H1 (cell line): ENCODE measurements at regions not wholly inside any gene's neighbourhood (a gene's known extent, or its start where the extent isn't known, plus 50 kb on each side); places are given as distances from the start of the nearest gene placed in this dataset.
A peak's percentile ranks its signal among the peaks of the same experiment; 100 is the strongest.

Experiments used
- CTCF ChIA-PET: fragments of 300-600 bp; sonication (Branson Sonifier 250); formaldehyde crosslinking; loops from one replicate; lab custom pipeline; 2021; ENCODE audit not compliant: partially characterized antibody; lab: Charles Lee
- POLR2A ChIA-PET: fragments of 300-600 bp; sonication (Branson Sonifier 250); formaldehyde crosslinking; loops from one replicate; lab custom pipeline; 2021; ENCODE audit warnings: inconsistent platforms; ENCODE audit not compliant: partially characterized antibody; lab: Charles Lee
- DNase-seq, 2 experiments: peaks; one replicate each; pipeline versions ENCODE4 v3.0.0 to v3.0.0-alpha.2; 2010 to 2022; ENCODE audit warnings: low spot score in 2 of 2, low read depth in 1 of 2, mixed read lengths in 1 of 2
- FAIRE-seq: peaks from 2 replicates; lab custom pipeline; 2011; peaks lifted over from hg19 to GRCh38; lab: Jason Lieb, UNC
- H2AFZ ChIP-seq: 2 replicates; pipeline ENCODE4 v1.8.1; 2012; ENCODE audit warnings: low read length, inconsistent platforms
- H2AK5ac ChIP-seq: 2 replicates; pipeline ENCODE4 v1.6.1; 2013; ENCODE audit warnings: low read depth, low read length
- H2BK120ac ChIP-seq: replicated peaks from 2 replicates; pipeline ENCODE3; 2013; ENCODE audit warnings: low read depth, low read length, inconsistent platforms
- H2BK12ac ChIP-seq: 2 replicates; pipeline ENCODE4 v1.6.1; 2013; ENCODE audit warnings: low read depth, low read length
- H2BK15ac ChIP-seq: 2 replicates; pipeline ENCODE4 v1.6.1; 2013; ENCODE audit warnings: low read length
- H2BK20ac ChIP-seq: 2 replicates; pipeline ENCODE4 v1.6.1; 2013; ENCODE audit warnings: low read length
- H2BK5ac ChIP-seq: 2 replicates; pipeline ENCODE4 v1.6.1; 2013; ENCODE audit warnings: low read depth, low read length
- H3K14ac ChIP-seq: 2 replicates; pipeline ENCODE4 v1.6.1; 2013; ENCODE audit warnings: inconsistent platforms; ENCODE audit not compliant: insufficient read length
- H3K18ac ChIP-seq: 2 replicates; pipeline ENCODE4 v1.6.1; 2013; ENCODE audit warnings: low read length; ENCODE audit errors: extremely low read depth
- H3K23ac ChIP-seq: 2 replicates; pipeline ENCODE4 v1.6.1; 2013; ENCODE audit warnings: inconsistent platforms; ENCODE audit not compliant: insufficient read length
- H3K23me2 ChIP-seq: 2 replicates; pipeline ENCODE4 v1.6.1; 2013; ENCODE audit warnings: low read depth, low read length
- H3K27ac ChIP-seq: 2 replicates; pipeline ENCODE4 v1.6.1; 2011; ENCODE audit warnings: low read depth, low read length, inconsistent platforms
- H3K27me3 ChIP-seq, 4 experiments: replicated peaks in 1 of 4; 1 replicate in 1 of 4; 2 replicates in 3 of 4; pipeline versions ENCODE4 v1.6.1 to v1.8.1; 2011 to 2013; ENCODE audit warnings: low read length in 3 of 4, mild to moderate bottlenecking in 3 of 4, inconsistent platforms in 2 of 4, mixed read lengths in 2 of 4, moderate library complexity in 1 of 4; ENCODE audit not compliant: control insufficient read depth in 3 of 4, insufficient read depth in 3 of 4; ENCODE audit errors: extremely low read depth in 1 of 4
- H3K36me3 ChIP-seq, 4 experiments: 2 replicates each; pipeline versions ENCODE4 v1.6.1 to v1.8.1; 2011 to 2013; ENCODE audit warnings: mild to moderate bottlenecking in 4 of 4, low read length in 3 of 4, moderate library complexity in 2 of 4, control low read depth in 1 of 4, inconsistent platforms in 1 of 4; ENCODE audit not compliant: insufficient read depth in 4 of 4, control insufficient read depth in 2 of 4
- H3K4ac ChIP-seq: replicated peaks from 2 replicates; pipeline ENCODE3; 2013; ENCODE audit warnings: low read length, low read depth, mixed read lengths, inconsistent platforms; ENCODE audit not compliant: insufficient read length
- H3K4me1 ChIP-seq, 4 experiments: replicated peaks in 1 of 4; 1 replicate in 1 of 4; 2 replicates in 3 of 4; pipeline versions ENCODE4 v1.6.1 to v1.8.1; 2011 to 2013; ENCODE audit warnings: low read length in 3 of 4, inconsistent platforms in 2 of 4, mixed read lengths in 1 of 4; ENCODE audit not compliant: insufficient read depth in 4 of 4, control insufficient read depth in 3 of 4
- H3K4me2 ChIP-seq, 2 experiments: 2 replicates each; pipeline versions ENCODE4 v1.6.1 to v1.8.1; 2011 to 2013; ENCODE audit warnings: low read depth in 2 of 2, low read length in 2 of 2, control low read depth in 1 of 2, inconsistent platforms in 1 of 2, mild to moderate bottlenecking in 1 of 2; ENCODE audit not compliant: insufficient read depth in 1 of 2
- H3K4me3 ChIP-seq, 4 experiments: fragments of 200-600, 300-600 bp in 1 of 4; sonication (generic), shearing (Covaris generic), sonication (Bioruptor Twin) in 1 of 4; 2 replicates each; pipeline versions ENCODE4 v1.5.1 to v1.8.1; 2011 to 2016; ENCODE audit warnings: low read length in 4 of 4, low read depth in 3 of 4, control low read depth in 2 of 4, inconsistent platforms in 2 of 4, mild to moderate bottlenecking in 2 of 4, mixed read lengths in 1 of 4, moderate library complexity in 1 of 4; ENCODE audit not compliant: insufficient read depth in 2 of 4; ENCODE audit errors: extremely low read depth in 1 of 4
- H3K56ac ChIP-seq: replicated peaks from 2 replicates; pipeline ENCODE3; 2013; ENCODE audit warnings: low read depth, mild to moderate bottlenecking, mixed read lengths, low read length, inconsistent platforms; ENCODE audit not compliant: insufficient read length
- H3K79me1 ChIP-seq: 2 replicates; pipeline ENCODE4 v1.6.1; 2013; ENCODE audit warnings: low read depth, low read length, control low read depth
- H3K79me2 ChIP-seq, 2 experiments: 2 replicates each; pipeline versions ENCODE4 v1.6.1 to v1.8.1; 2012 to 2013; ENCODE audit warnings: low read length in 2 of 2, mild to moderate bottlenecking in 2 of 2, inconsistent platforms in 1 of 2; ENCODE audit not compliant: insufficient read depth in 2 of 2, control insufficient read depth in 1 of 2
- H3K9ac ChIP-seq, 4 experiments: replicated peaks in 1 of 4; 1 replicate in 1 of 4; 2 replicates in 3 of 4; pipeline versions ENCODE4 v1.6.1 to v1.8.1; 2011 to 2013; ENCODE audit warnings: low read depth in 3 of 4, low read length in 3 of 4, control low read depth in 2 of 4, mild to moderate bottlenecking in 2 of 4, moderate library complexity in 2 of 4, inconsistent platforms in 1 of 4; ENCODE audit errors: extremely low read depth in 1 of 4
- H3K9me3 ChIP-seq, 2 experiments: 2 replicates each; pipeline versions ENCODE4 v1.6.1 to v1.8.1; 2012 to 2013; ENCODE audit warnings: mild to moderate bottlenecking in 2 of 2, moderate library complexity in 2 of 2, control low read depth in 1 of 2, inconsistent platforms in 1 of 2, low read depth in 1 of 2, low read length in 1 of 2, mixed read lengths in 1 of 2; ENCODE audit not compliant: insufficient read depth in 2 of 2
- H4K20me1 ChIP-seq, 2 experiments: replicated peaks in 1 of 2; 2 replicates each; pipeline versions ENCODE3 to v1.8.1; 2011 to 2013; ENCODE audit warnings: inconsistent platforms in 2 of 2, low read length in 2 of 2, mild to moderate bottlenecking in 1 of 2; ENCODE audit not compliant: insufficient read depth in 2 of 2, control insufficient read depth in 1 of 2
- H4K5ac ChIP-seq: 2 replicates; pipeline ENCODE4 v1.6.1; 2013; ENCODE audit warnings: low read length, low read depth, mixed read lengths, inconsistent platforms; ENCODE audit not compliant: insufficient read length
- H4K8ac ChIP-seq: 2 replicates; pipeline ENCODE4 v1.8.0; 2013; ENCODE audit warnings: mild to moderate bottlenecking, moderate library complexity, low read length, inconsistent platforms; ENCODE audit not compliant: insufficient read depth; ENCODE audit errors: extremely low read depth
- H4K91ac ChIP-seq: replicated peaks from 2 replicates; pipeline ENCODE3; 2013; ENCODE audit warnings: low read length, mixed read lengths, inconsistent platforms; ENCODE audit not compliant: insufficient read length
- CHD1 ChIP-seq: IDR thresholded peaks from 2 replicates; pipeline ENCODE4 v1.6.1; 2012; ENCODE audit warnings: low read depth, low read length, improper control_type of control experiment
- CTBP2 ChIP-seq: IDR thresholded peaks from 2 replicates; pipeline ENCODE4 v1.7.0; 2011; ENCODE audit warnings: borderline replicate concordance, mild to moderate bottlenecking, moderate library complexity, mixed read lengths, low read length; ENCODE audit not compliant: insufficient read depth, insufficient read length
- EZH2 ChIP-seq: fragments of 200-600 bp; sonication (generic); IDR thresholded peaks from 2 replicates; pipeline ENCODE4 v1.7.1; 2012; ENCODE audit warnings: low read depth, mild to moderate bottlenecking, moderate library complexity, low read length, inconsistent platforms; ENCODE audit not compliant: severe bottlenecking
- KDM4A ChIP-seq: IDR thresholded peaks from one replicate; pipeline ENCODE4 v1.7.1; 2012; ENCODE audit warnings: low read depth, mild to moderate bottlenecking, moderate library complexity, low read length, inconsistent platforms; ENCODE audit not compliant: severe bottlenecking
- MAFK ChIP-seq: IDR thresholded peaks from 2 replicates; pipeline ENCODE4 v1.6.1; 2012; ENCODE audit warnings: low read depth, mild to moderate bottlenecking, improper control_type of control experiment, low read length
- NRF1 ChIP-seq: IDR thresholded peaks from 2 replicates; pipeline ENCODE4 v1.6.1; 2011; ENCODE audit warnings: mild to moderate bottlenecking, low read depth, low read length, improper control_type of control experiment
- RAD21 ChIP-seq, 2 experiments: IDR thresholded peaks in 1 of 2; conservative IDR thresholded peaks in 1 of 2; 2 replicates each; pipeline ENCODE4 v1.6.1; 2011; ENCODE audit warnings: low read depth in 2 of 2, low read length in 2 of 2, improper control_type of control experiment in 1 of 2, inconsistent platforms in 1 of 2, mild to moderate bottlenecking in 1 of 2, moderate library complexity in 1 of 2
- WGBS, 2 experiments: shearing (Covaris generic) in 1 of 2; methylation state at CpG; one replicate each; pipeline versions ENCODE4 v1.1.6 to v1.1.7; 2013 to 2015; ENCODE audit warnings: low lambda C conversion rate in 2 of 2, mixed read lengths in 2 of 2, inconsistent platforms in 1 of 2, low coverage in 1 of 2, missing lambda C conversion rate in 1 of 2; ENCODE audit not compliant: insufficient replicate concordance in 2 of 2, insufficient coverage in 1 of 2, insufficient read length in 1 of 2; ENCODE audit errors: extremely low coverage in 1 of 2, missing lambda C conversion rate in 1 of 2; 5-methylcytosine and 5-hydroxymethylcytosine counted together
- TF ChIP-seq, protein P1 (sequence below), 3 experiments: IDR thresholded peaks; 1 replicate in 2 of 3; 2 replicates in 1 of 3; pipeline versions ENCODE4 v1.5.1 to v1.6.1; 2011; ENCODE audit warnings: low read length in 3 of 3, mild to moderate bottlenecking in 3 of 3, inconsistent platforms in 2 of 3, low read depth in 1 of 3, moderate library complexity in 1 of 3; ENCODE audit not compliant: insufficient read depth in 1 of 3; ENCODE audit errors: control extremely low read depth in 1 of 3

DNA sequence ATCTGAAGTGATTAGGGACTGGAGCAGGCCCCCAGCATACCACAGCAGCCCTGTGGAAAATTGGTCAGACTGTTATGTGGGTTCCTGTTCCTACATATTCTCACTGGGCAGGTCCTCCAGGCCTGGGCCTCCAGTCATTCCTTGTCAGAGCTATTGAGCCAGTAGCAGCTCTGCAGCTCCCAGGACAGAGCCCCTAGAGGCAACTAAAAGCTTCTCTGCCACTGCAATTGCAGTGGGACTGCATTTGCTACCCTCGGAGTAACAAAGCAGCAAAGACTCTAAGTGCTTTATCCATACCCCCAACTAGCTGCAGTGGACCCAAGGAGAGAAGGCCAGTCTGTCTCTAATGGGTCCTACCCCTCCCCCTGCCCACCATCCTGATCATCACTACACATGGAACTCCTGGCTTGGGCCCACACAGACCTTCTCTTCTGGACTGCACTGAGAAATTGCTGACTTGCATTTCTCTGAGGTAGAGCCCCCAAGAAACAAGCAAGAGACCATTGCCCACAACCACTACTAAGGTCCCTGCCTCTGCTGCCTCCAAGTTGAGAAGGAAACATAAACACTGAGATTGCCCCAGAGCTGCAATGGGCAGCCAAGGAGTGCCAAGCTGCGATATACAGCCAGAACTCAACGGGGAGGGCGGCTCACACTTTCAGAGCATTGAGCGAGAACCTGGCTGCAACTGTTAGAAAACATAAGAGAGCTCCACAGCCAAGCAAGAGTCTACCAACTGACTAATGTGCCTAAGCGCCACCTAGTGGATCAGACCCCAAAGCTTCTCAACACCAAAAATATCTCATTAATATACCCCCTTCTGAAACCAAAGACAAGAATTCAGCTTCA lies 738.7 kb upstream of the NDST4 start:
- H3K23me2 ChIP-seq = no peaks in the 10 kb centered on the region
- FAIRE-seq (peak; percentile 82), DNase-seq (peak; percentile 33 to 67)
- H4K20me1 ChIP-seq = no peaks in the 10 kb centered on the region
- H4K8ac ChIP-seq = no peak overlapping the region
- H2AFZ ChIP-seq = peak overlapping the region; percentile 93
- no peak overlapping the region for H3K4ac ChIP-seq
- ChIA-PET CTCF (interaction anchor here (0.6 to 2.8 kb wide), 31 partner anchors 8 to 936 kb away, joined by 3 to 13 read pairs (median 4); no protein-coding TSS in a partner anchor), POLR2A (no interaction called here)
- H3K4me3 ChIP-seq = no peak overlapping the region
- no peak overlapping the region for H3K9ac ChIP-seq
- no peak overlapping the region for H3K18ac ChIP-seq
- H2AK5ac ChIP-seq = no peak overlapping the region
- no peak overlapping the region for H2BK120ac ChIP-seq
- 38% methylated on average over 6 of the region's 6 CpGs; no CpG with 5 or more reads in 1 of the 2 experiments for WGBS, 2 experiments
- no peaks in the 10 kb centered on the region for H3K27me3 ChIP-seq
- no peaks in the 10 kb centered on the region for H3K9me3 ChIP-seq
- no peak overlapping the region for H4K91ac ChIP-seq
- H3K79me2 ChIP-seq = no peaks in the 10 kb centered on the region
- H3K36me3 ChIP-seq = no peaks in the 10 kb centered on the region
- peak overlapping the region; percentile 21; the same call in 1 of the 2 replicates for H2BK20ac ChIP-seq
- no peak overlapping the region for H2BK5ac ChIP-seq
- H3K27ac ChIP-seq = no peak overlapping the region
- no peak overlapping the region for H3K4me2 ChIP-seq
- H3K56ac ChIP-seq = no peak overlapping the region
- no peaks in the 10 kb centered on the region for H3K4me1 ChIP-seq
- no peak overlapping the region for H2BK15ac ChIP-seq
- peak overlapping the region; percentile 12; the same call in 1 of the 2 replicates for H2BK12ac ChIP-seq
- no peak for TF ChIP-seq CTBP2
- TF ChIP-seq CHD1 = no peak
- TF ChIP-seq MAFK = peak; percentile 79
- no peak for TF ChIP-seq NRF1
- TF ChIP-seq KDM4A = peak; percentile 21
- no peak for TF ChIP-seq EZH2
- TF ChIP-seq, protein P1, sequence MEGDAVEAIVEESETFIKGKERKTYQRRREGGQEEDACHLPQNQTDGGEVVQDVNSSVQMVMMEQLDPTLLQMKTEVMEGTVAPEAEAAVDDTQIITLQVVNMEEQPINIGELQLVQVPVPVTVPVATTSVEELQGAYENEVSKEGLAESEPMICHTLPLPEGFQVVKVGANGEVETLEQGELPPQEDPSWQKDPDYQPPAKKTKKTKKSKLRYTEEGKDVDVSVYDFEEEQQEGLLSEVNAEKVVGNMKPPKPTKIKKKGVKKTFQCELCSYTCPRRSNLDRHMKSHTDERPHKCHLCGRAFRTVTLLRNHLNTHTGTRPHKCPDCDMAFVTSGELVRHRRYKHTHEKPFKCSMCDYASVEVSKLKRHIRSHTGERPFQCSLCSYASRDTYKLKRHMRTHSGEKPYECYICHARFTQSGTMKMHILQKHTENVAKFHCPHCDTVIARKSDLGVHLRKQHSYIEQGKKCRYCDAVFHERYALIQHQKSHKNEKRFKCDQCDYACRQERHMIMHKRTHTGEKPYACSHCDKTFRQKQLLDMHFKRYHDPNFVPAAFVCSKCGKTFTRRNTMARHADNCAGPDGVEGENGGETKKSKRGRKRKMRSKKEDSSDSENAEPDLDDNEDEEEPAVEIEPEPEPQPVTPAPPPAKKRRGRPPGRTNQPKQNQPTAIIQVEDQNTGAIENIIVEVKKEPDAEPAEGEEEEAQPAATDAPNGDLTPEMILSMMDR (IDR thresholded peaks at IDR 0.05; ENCODE audit: control extremely low read depth in 1 of 3, insufficient read depth in 1 of 3, low read depth in 1 of 3, low read length in 3 of 3) = peak in 2 of 3 experiments; percentile 66 to 70; a peak in 3 of 4 replicates
- TF ChIP-seq RAD21 (IDR thresholded peaks at IDR 0.05 in 1 of 2, conservative IDR thresholded peaks at IDR 0.05 in 1 of 2; ENCODE audit: low read depth in 2 of 2, low read length in 2 of 2) = peak; percentile 78 to 82
- H4K5ac ChIP-seq = no peak overlapping the region
- no peak overlapping the region for H3K14ac ChIP-seq
- no peak overlapping the region for H3K23ac ChIP-seq
- no peaks in the 10 kb centered on the region for H3K79me1 ChIP-seq
